ENCODE measurements at regions not wholly inside any gene's neighbourhood (a gene's known extent, or its start where the extent isn't known, plus 50 kb on each side); places are given as distances from the start of the nearest gene placed in this dataset.

DNA sequence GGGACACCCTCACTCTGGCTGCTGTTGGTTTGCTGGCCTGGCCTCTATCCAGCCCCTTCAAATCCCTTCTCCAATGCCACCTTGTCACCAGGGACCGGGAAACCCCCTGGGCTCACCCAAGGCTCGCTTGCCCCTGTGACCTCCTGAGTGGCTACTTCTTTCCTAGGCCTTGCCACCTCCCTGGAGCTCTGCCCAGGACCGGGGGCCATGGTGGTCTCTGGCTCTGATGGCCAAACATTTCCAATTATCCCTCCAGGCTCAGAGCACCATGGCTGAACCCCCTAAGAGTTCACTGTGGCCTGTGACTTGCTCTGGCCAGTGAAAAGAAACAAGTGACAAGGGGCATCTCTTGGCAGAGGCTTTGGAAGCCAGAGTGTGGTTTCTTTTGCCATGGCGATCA is 237.6 kb downstream of the TFCP2L1 start:
- Histone ChIP-seq H3K27me3 (ENCODE audit: control insufficient read depth, insufficient read depth, low read length) (no peaks in the 10 kb centered on the region), H3K9me3 (ENCODE audit: control insufficient read depth, insufficient read depth, low read length) (no peaks in the 10 kb centered on the region), H3K9ac (ENCODE audit: low read depth, low read length) (no peak overlapping the region), H3K36me3 (ENCODE audit: control insufficient read depth, insufficient read depth, low read length) (no peaks in the 10 kb centered on the region), H3K4me3 (ENCODE audit: low read depth, low read length) (no peak overlapping the region), H3K27ac (ENCODE audit: low read depth, low read length) (no peak overlapping the region), H3K4me1 (ENCODE audit: control insufficient read depth, insufficient read depth, low read length) (no peaks in the 10 kb centered on the region)

GRCh38 chr2:121049131-121049530 is 235.9 kb downstream of the TFCP2L1 start:
- Histone ChIP-seq H3K27me3 (ENCODE audit: control insufficient read depth, insufficient read depth, low read length) (no peaks in the 10 kb centered on the region), H3K4me1 (ENCODE audit: control insufficient read depth, insufficient read depth, low read length) (no peaks in the 10 kb centered on the region), H3K27ac (ENCODE audit: low read depth, low read length) (no peak overlapping the region), H3K9me3 (ENCODE audit: control insufficient read depth, insufficient read depth, low read length) (no peaks in the 10 kb centered on the region), H3K9ac (ENCODE audit: low read depth, low read length) (no peak overlapping the region), H3K36me3 (ENCODE audit: control insufficient read depth, insufficient read depth, low read length) (no peaks in the 10 kb centered on the region), H3K4me3 (ENCODE audit: low read depth, low read length) (no peak overlapping the region)

DNA sequence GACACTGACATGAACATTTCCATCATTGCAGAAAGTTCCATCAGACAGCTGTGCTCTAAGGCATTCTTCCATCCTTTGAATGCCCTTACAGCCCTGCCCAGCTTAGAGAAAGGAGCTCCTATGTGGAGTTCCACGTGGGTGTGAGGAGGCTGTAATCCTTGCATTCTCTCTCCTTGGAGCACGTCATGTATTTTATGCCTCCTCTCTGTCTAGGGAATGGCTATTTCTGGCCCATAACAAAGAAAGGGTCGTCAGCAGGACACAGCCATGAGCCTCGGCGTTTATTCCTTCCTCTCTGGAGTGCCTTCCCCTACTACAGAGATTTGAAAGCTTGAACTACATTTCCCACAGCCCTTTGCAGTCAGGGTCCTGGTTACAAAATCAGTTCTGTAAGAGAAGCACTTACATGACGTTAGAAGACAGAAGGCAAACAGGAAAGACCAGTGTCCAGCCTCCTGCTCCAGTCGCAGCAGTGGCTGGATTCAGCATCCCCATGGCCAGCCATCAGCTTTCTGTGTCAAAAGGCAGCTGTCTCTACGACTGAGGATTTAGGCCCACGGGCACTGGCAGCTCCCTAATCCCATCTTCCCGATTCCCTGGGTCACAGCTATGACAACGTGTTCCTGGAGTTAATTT is 234.9 kb downstream of the TFCP2L1 start:
- no peaks in the 10 kb centered on the region for H3K36me3 ChIP-seq (ENCODE audit: control insufficient read depth, insufficient read depth, low read length)
- H3K9ac ChIP-seq (ENCODE audit: low read depth, low read length): no peak overlapping the region
- H3K4me1 ChIP-seq (ENCODE audit: control insufficient read depth, insufficient read depth, low read length): no peaks in the 10 kb centered on the region
- H3K9me3 ChIP-seq (ENCODE audit: control insufficient read depth, insufficient read depth, low read length): no peaks in the 10 kb centered on the region
- H3K4me3 ChIP-seq (ENCODE audit: low read depth, low read length): no peak overlapping the region
- H3K27ac ChIP-seq (ENCODE audit: low read depth, low read length): no peak overlapping the region
- H3K27me3 ChIP-seq (ENCODE audit: control insufficient read depth, insufficient read depth, low read length): no peaks in the 10 kb centered on the region

DNA sequence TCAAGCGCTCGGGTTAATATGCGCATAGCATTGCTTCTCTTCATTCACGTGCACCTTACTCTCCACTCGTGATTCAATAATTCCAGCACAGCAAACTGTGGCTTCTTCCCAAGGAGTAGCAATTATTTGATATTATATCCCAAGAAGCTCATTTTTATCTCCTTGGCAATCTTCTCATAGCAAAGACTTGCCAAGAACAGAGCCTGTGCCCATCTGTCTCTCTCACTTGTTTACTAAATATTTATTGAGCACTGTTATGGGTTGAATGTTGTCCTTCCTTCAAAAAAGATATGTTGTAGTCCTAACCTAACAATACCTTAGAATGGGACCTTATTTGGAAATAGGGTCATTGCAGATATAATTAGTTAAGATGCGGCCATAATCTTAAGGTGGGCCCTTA is 233.7 kb downstream of the TFCP2L1 start:
- H3K9ac ChIP-seq (ENCODE audit: low read depth, low read length): no peak overlapping the region
- no peaks in the 10 kb centered on the region for H3K4me1 ChIP-seq (ENCODE audit: control insufficient read depth, insufficient read depth, low read length)
- H3K4me3 ChIP-seq (ENCODE audit: low read depth, low read length): no peak overlapping the region
- no peaks in the 10 kb centered on the region for H3K9me3 ChIP-seq (ENCODE audit: control insufficient read depth, insufficient read depth, low read length)
- peaks cover 4% of the 10 kb centered on the region for H3K27me3 ChIP-seq (ENCODE audit: control insufficient read depth, insufficient read depth, low read length)
- no peak overlapping the region for H3K27ac ChIP-seq (ENCODE audit: low read depth, low read length)
- H3K36me3 ChIP-seq (ENCODE audit: control insufficient read depth, insufficient read depth, low read length): no peaks in the 10 kb centered on the region

GRCh38 chr2:121052023-121052422 is 233.0 kb downstream of the TFCP2L1 start:
- no peak overlapping the region for H3K9ac ChIP-seq (ENCODE audit: low read depth, low read length)
- no peaks in the 10 kb centered on the region for H3K36me3 ChIP-seq (ENCODE audit: control insufficient read depth, insufficient read depth, low read length)
- H3K9me3 ChIP-seq (ENCODE audit: control insufficient read depth, insufficient read depth, low read length): no peaks in the 10 kb centered on the region
- H3K27me3 ChIP-seq (ENCODE audit: control insufficient read depth, insufficient read depth, low read length): peaks cover 10% of the 10 kb centered on the region
- no peak overlapping the region for H3K4me3 ChIP-seq (ENCODE audit: low read depth, low read length)
- no peaks in the 10 kb centered on the region for H3K4me1 ChIP-seq (ENCODE audit: control insufficient read depth, insufficient read depth, low read length)
- no peak overlapping the region for H3K27ac ChIP-seq (ENCODE audit: low read depth, low read length)

GRCh38 chr2:121052521-121052920 is 232.5 kb downstream of the TFCP2L1 start:
- no peak overlapping the region for H3K4me3 ChIP-seq (ENCODE audit: low read depth, low read length)
- H3K36me3 ChIP-seq (ENCODE audit: control insufficient read depth, insufficient read depth, low read length): no peaks in the 10 kb centered on the region
- H3K9me3 ChIP-seq (ENCODE audit: control insufficient read depth, insufficient read depth, low read length): no peaks in the 10 kb centered on the region
- H3K27me3 ChIP-seq (ENCODE audit: control insufficient read depth, insufficient read depth, low read length): peaks cover 10% of the 10 kb centered on the region
- H3K9ac ChIP-seq (ENCODE audit: low read depth, low read length): no peak overlapping the region
- no peaks in the 10 kb centered on the region for H3K4me1 ChIP-seq (ENCODE audit: control insufficient read depth, insufficient read depth, low read length)
- H3K27ac ChIP-seq (ENCODE audit: low read depth, low read length): no peak overlapping the region

GRCh38 chr2:121055088-121055487 is 229.9 kb downstream of the TFCP2L1 start:
- no peak overlapping the region for H3K9ac ChIP-seq (ENCODE audit: low read depth, low read length)
- no peaks in the 10 kb centered on the region for H3K9me3 ChIP-seq (ENCODE audit: control insufficient read depth, insufficient read depth, low read length)
- H3K27me3 ChIP-seq (ENCODE audit: control insufficient read depth, insufficient read depth, low read length): peaks cover 14% of the 10 kb centered on the region
- no peaks in the 10 kb centered on the region for H3K36me3 ChIP-seq (ENCODE audit: control insufficient read depth, insufficient read depth, low read length)
- no peak overlapping the region for H3K27ac ChIP-seq (ENCODE audit: low read depth, low read length)
- no peak overlapping the region for H3K4me3 ChIP-seq (ENCODE audit: low read depth, low read length)
- H3K4me1 ChIP-seq (ENCODE audit: control insufficient read depth, insufficient read depth, low read length): no peaks in the 10 kb centered on the region

DNA sequence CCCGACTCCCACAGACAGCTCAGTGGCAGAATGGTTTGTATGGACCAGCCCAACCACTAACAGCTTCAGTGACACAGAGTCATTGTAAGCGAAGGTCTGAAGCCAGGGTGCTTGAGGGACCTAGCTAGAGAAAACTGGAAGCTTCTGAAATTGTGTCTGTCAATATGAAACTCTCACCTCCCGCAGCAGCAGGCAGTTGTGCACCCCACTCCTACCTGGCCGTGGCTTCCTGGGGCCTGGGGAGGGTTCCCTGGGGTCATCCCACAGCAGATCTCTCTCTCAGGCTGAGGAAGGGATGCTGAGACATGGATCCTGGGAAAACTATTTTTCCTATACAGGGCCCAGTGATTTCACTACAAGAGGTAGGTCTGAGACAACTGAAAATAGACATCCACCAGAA is 229.5 kb downstream of the TFCP2L1 start:
- Histone ChIP-seq H3K4me3 (ENCODE audit: low read depth, low read length) (no peak overlapping the region), H3K27ac (ENCODE audit: low read depth, low read length) (no peak overlapping the region), H3K27me3 (ENCODE audit: control insufficient read depth, insufficient read depth, low read length) (peaks cover 14% of the 10 kb centered on the region), H3K9me3 (ENCODE audit: control insufficient read depth, insufficient read depth, low read length) (no peaks in the 10 kb centered on the region), H3K9ac (ENCODE audit: low read depth, low read length) (no peak overlapping the region), H3K4me1 (ENCODE audit: control insufficient read depth, insufficient read depth, low read length) (no peaks in the 10 kb centered on the region), H3K36me3 (ENCODE audit: control insufficient read depth, insufficient read depth, low read length) (no peaks in the 10 kb centered on the region)

DNA sequence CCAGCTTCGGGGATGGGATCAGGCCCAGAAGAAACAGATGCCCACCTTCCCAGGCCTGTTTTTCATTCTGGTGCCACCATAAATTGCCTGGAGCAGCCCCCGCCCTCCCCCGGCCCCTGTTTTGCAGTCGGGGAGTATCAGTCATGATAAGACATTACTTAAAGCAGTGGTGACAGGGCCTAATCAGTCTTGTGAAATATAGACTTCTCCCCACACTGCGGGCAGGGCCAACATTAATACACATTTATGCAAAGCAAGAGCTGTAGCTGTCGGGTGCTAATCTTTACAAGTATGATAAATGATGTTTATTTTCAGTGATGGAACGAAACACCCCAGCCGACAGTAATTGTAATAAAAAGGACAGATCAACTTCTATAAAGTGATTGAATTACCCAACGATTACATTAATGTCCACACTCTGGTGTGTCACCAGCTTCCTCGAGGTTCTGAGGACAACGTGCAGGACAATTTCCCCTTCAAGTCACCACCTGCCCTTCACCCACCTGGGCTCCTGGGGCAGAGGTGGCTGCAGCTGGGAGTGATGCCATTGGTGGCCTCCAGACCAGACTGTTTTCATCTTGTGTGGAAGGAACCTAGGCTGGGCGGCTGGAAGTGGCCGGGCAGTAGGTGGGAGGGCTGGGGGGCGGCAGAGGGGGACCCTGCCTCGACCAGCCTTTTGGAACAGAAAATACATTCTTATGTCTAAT is 226.0 kb downstream of the TFCP2L1 start:
- Histone ChIP-seq H3K36me3 (ENCODE audit: control insufficient read depth, insufficient read depth, low read length) (no peaks in the 10 kb centered on the region), H3K9ac (ENCODE audit: low read depth, low read length) (no peak overlapping the region), H3K9me3 (ENCODE audit: control insufficient read depth, insufficient read depth, low read length) (no peaks in the 10 kb centered on the region), H3K27me3 (ENCODE audit: control insufficient read depth, insufficient read depth, low read length) (peaks cover 25% of the 10 kb centered on the region), H3K27ac (ENCODE audit: low read depth, low read length) (no peak overlapping the region), H3K4me3 (ENCODE audit: low read depth, low read length) (no peak overlapping the region), H3K4me1 (ENCODE audit: control insufficient read depth, insufficient read depth, low read length) (0 out of 2 replicates have a peak, but pooled peaks cover 6% of the 10 kb centered on the region)

- H3K27me3 ChIP-seq (ENCODE audit: control insufficient read depth, insufficient read depth, low read length): peaks cover 25% of the 10 kb centered on the region
- H3K9me3 ChIP-seq (ENCODE audit: control insufficient read depth, insufficient read depth, low read length): no peaks in the 10 kb centered on the region
- H3K4me3 ChIP-seq (ENCODE audit: low read depth, low read length): no peak overlapping the region
- H3K36me3 ChIP-seq (ENCODE audit: control insufficient read depth, insufficient read depth, low read length): no peaks in the 10 kb centered on the region
- 0 out of 2 replicates have a peak, but pooled peaks cover 6% of the 10 kb centered on the region for H3K4me1 ChIP-seq (ENCODE audit: control insufficient read depth, insufficient read depth, low read length)
- no peak overlapping the region for H3K9ac ChIP-seq (ENCODE audit: low read depth, low read length)
- H3K27ac ChIP-seq (ENCODE audit: low read depth, low read length): no peak overlapping the region
Measured at GRCh38 chr2:121059651-121060649, 225.1 kb downstream of the TFCP2L1 start.

Data from HUES48 (cell line).